ENCODE measurements at regions not wholly inside any gene's neighbourhood (a gene's known extent, or its start where the extent isn't known, plus 50 kb on each side); places are given as distances from the start of the nearest gene placed in this dataset.
"Not testable (repeated sequence)": the region's sequence is repeated elsewhere in the genome, so short reads cannot be mapped to it uniquely, and the experiment has no call there.

- no peaks in the 10 kb centered on the region for H3K27me3 ChIP-seq (ENCODE audit: low read length)
- H4K20me1 ChIP-seq (ENCODE audit: low read length): 0 out of 2 replicates have a peak, but pooled peaks cover 4% of the 10 kb centered on the region
- no TSS peak for BruUV-seq (replicated peaks)
- TF ChIP-seq EZH2phosphoT487 (IDR thresholded peaks at IDR 0.05; ENCODE audit: borderline replicate concordance, low read length) (no peak), EZH2 (IDR thresholded peaks at IDR 0.05; ENCODE audit: low read length, unreplicated experiment) (no peak), CTCF (conservative IDR thresholded peaks at IDR 0.05; ENCODE audit: low read depth, low read length) (no peak)
- no peak overlapping the region for H3K4me2 ChIP-seq (ENCODE audit: low read length)
- CTCF ChIA-PET: no interaction called here
- intact Hi-C loops (cut with micrococcal nuclease): no loop called here
- no peak for DNase-seq
- no peak overlapping the region for H3K27ac ChIP-seq (ENCODE audit: low read length)
- H3K79me2 ChIP-seq (ENCODE audit: low read length): 0 out of 2 replicates have a peak, but pooled peaks cover 7% of the 10 kb centered on the region
- POLR2A ChIA-PET (ENCODE audit: unreplicated experiment): no interaction called here
- no peaks in the 10 kb centered on the region for H3K4me1 ChIP-seq (ENCODE audit: insufficient read depth, low read length)
- no peak overlapping the region for H2AFZ ChIP-seq (ENCODE audit: low read length)
- no peak overlapping the region for H3K9ac ChIP-seq (ENCODE audit: low read length)
- no peaks in the 10 kb centered on the region for H3K9me3 ChIP-seq (ENCODE audit: low read length)
- H3K4me3 ChIP-seq (ENCODE audit: low read length): no peak overlapping the region
- H3K36me3 ChIP-seq (ENCODE audit: low read depth, low read length): no peaks in the 10 kb centered on the region; the same call in 1 of the 2 replicates
- no peak; the same call in 1 of the 2 replicates for ATAC-seq
- no peaks in the 10 kb centered on the region for H3F3A ChIP-seq (ENCODE audit: low read length, unreplicated experiment)
- H3K9me2 ChIP-seq (replicated peaks; ENCODE audit: low read length): no peaks in the 10 kb centered on the region
Observed at GRCh38 chr6:144377586-144378210, 92.6 kb downstream of the UTRN start.

GRCh38 chr6:144378437-144378836 is 93.3 kb downstream of the UTRN start:
- Histone ChIP-seq H3K9me2 (replicated peaks; ENCODE audit: low read length) (no peaks in the 10 kb centered on the region), H3K36me3 (ENCODE audit: low read depth, low read length) (no peaks in the 10 kb centered on the region; the same call in 1 of the 2 replicates), H3K79me2 (ENCODE audit: low read length) (0 out of 2 replicates have a peak, but pooled peaks cover 7% of the 10 kb centered on the region), H3K4me1 (ENCODE audit: insufficient read depth, low read length) (no peaks in the 10 kb centered on the region), H2AFZ (ENCODE audit: low read length) (no peak overlapping the region), H3K4me2 (ENCODE audit: low read length) (no peak overlapping the region), H3K27ac (ENCODE audit: low read length) (no peak overlapping the region), H4K20me1 (ENCODE audit: low read length) (no peaks in the 10 kb centered on the region), H3K4me3 (ENCODE audit: low read length) (no peak overlapping the region), H3K27me3 (ENCODE audit: low read length) (no peaks in the 10 kb centered on the region), H3K9ac (ENCODE audit: low read length) (no peak overlapping the region), H3K9me3 (ENCODE audit: low read length) (no peaks in the 10 kb centered on the region), H3F3A (ENCODE audit: low read length, unreplicated experiment) (no peaks in the 10 kb centered on the region)
- intact Hi-C loops (cut with micrococcal nuclease): no loop called here
- TF ChIP-seq CTCF (conservative IDR thresholded peaks at IDR 0.05; ENCODE audit: low read depth, low read length): no peak
- ChIA-PET POLR2A (ENCODE audit: unreplicated experiment) (no interaction called here), CTCF (no interaction called here)
- no TSS peak for BruUV-seq (replicated peaks)
- DNase-seq (no peak), ATAC-seq (no peak)

GRCh38 chr6:144379356-144379755 is 94.2 kb downstream of the UTRN start:
- Histone ChIP-seq H3K4me2 (ENCODE audit: low read length) (no peak overlapping the region), H3K4me3 (ENCODE audit: low read length) (no peak overlapping the region), H3K27ac (ENCODE audit: low read length) (no peak overlapping the region), H4K20me1 (ENCODE audit: low read length) (no peaks in the 10 kb centered on the region), H3K9ac (ENCODE audit: low read length) (no peak overlapping the region), H3K36me3 (ENCODE audit: low read depth, low read length) (no peaks in the 10 kb centered on the region; the same call in 1 of the 2 replicates), H2AFZ (ENCODE audit: low read length) (no peak overlapping the region), H3K9me3 (ENCODE audit: low read length) (no peaks in the 10 kb centered on the region), H3K9me2 (replicated peaks; ENCODE audit: low read length) (no peaks in the 10 kb centered on the region), H3K4me1 (ENCODE audit: insufficient read depth, low read length) (no peaks in the 10 kb centered on the region), H3K79me2 (ENCODE audit: low read length) (0 out of 2 replicates have a peak, but pooled peaks cover 7% of the 10 kb centered on the region), H3F3A (ENCODE audit: low read length, unreplicated experiment) (no peaks in the 10 kb centered on the region), H3K27me3 (ENCODE audit: low read length) (no peaks in the 10 kb centered on the region)
- DNase-seq (no peak), ATAC-seq (no peak)
- TF ChIP-seq EZH2phosphoT487 (IDR thresholded peaks at IDR 0.05; ENCODE audit: borderline replicate concordance, low read length) (no peak), EZH2 (IDR thresholded peaks at IDR 0.05; ENCODE audit: low read length, unreplicated experiment) (no peak)
- BruUV-seq (replicated peaks): no TSS peak
- ChIA-PET POLR2A (ENCODE audit: unreplicated experiment) (no interaction called here), CTCF (no interaction called here)
- intact Hi-C loops (cut with micrococcal nuclease): no loop called here

- H3K36me3 ChIP-seq (ENCODE audit: low read depth, low read length); H3K4me2 ChIP-seq (ENCODE audit: low read length); H2AFZ ChIP-seq (ENCODE audit: low read length); ATAC-seq; DNase-seq; H3K9me3 ChIP-seq (ENCODE audit: low read length); H3K27ac ChIP-seq (ENCODE audit: low read length); intact Hi-C loops (cut with micrococcal nuclease); H3K79me2 ChIP-seq (ENCODE audit: low read length); H3K27me3 ChIP-seq (ENCODE audit: low read length); H3K4me1 ChIP-seq (ENCODE audit: insufficient read depth, low read length); H3K4me3 ChIP-seq (ENCODE audit: low read length); CTCF ChIA-PET; H4K20me1 ChIP-seq (ENCODE audit: low read length); H3K9me2 ChIP-seq (replicated peaks; ENCODE audit: low read length); H3F3A ChIP-seq (ENCODE audit: low read length, unreplicated experiment); POLR2A ChIA-PET (ENCODE audit: unreplicated experiment); H3K9ac ChIP-seq (ENCODE audit: low read length); BruUV-seq (replicated peaks): not testable (repeated sequence)
Observed at GRCh38 chr6:144381499-144381898, 96.4 kb downstream of the UTRN start.

All from PC-3 (cell line).